ENCODE measurements at regions not wholly inside any gene's neighbourhood (a gene's known extent, or its start where the extent isn't known, plus 50 kb on each side); places are given as distances from the start of the nearest gene placed in this dataset.

DNA sequence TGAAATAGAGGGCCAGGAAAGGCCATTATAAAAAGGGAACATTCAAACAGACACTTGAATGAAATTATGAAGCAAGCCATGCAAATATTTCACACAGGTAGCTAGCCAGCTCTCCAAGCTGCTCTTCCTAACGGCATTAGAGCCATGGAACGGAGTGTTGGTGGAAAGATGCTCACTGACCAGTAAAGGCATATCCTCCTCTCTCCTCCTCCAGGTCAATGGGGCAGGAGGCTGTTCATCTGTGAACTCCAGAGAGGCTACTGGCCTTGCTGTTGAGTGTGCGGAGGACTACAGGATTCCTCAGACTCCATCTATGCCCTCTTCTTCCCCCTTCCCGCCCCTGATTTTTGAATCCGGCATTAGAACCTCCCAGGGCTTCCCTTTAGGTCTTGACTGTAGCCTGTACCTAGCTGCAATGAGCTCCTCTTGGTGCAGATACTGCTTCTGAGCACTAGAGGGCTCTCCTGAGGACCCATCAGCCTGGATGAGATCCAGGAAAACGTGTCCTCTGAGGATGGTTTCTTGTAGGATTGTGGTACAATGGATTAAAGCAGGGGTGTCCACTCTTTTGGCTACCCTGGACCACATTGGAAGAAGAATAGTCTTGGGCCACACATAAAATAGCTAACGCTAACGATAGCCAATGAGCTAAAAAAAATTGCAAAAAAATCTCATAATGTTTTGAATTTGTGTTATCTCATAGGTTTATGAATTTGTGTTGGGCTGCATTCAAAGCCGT is 162.2 kb downstream of the SREK1 start:
- no peak for TF ChIP-seq GATA2 (IDR thresholded peaks at IDR 0.05; ENCODE audit: low read depth, low read length)
- TF ChIP-seq GATA3 (IDR thresholded peaks at IDR 0.05; ENCODE audit: low read depth, low read length), result no peak
